SK-N-SH treated with all-trans-retinoic acid at 6 μM for 48 hours (cell line): ENCODE measurements at regions not wholly inside any gene's neighbourhood (a gene's known extent, or its start where the extent isn't known, plus 50 kb on each side); places are given as distances from the start of the nearest gene placed in this dataset.

ENCODE experiments used
- ATAC-seq: fragments of 200-7000 bp; cut with Tn5 transposase; 3 replicates; pipeline ENCODE4 v1.9.1; 2020; ENCODE audit warnings: mild to moderate bottlenecking, moderate library complexity
- ARNTL ChIP-seq: fragments of 450-650 bp; formaldehyde crosslinking; IDR thresholded peaks from 2 replicates; pipeline ENCODE4 v1.5.0; 2020; ENCODE audit warnings: low read depth, mild to moderate bottlenecking, moderate library complexity, borderline replicate concordance
- BACH2 ChIP-seq: fragments of 250-450 bp; sonication (Bioruptor Pico); IDR thresholded peaks from 2 replicates; pipeline ENCODE4 v1.9.0; 2021; ENCODE audit warnings: mild to moderate bottlenecking, borderline replicate concordance
- CREB5 ChIP-seq: fragments of 250-450 bp; sonication (Bioruptor Pico); IDR thresholded peaks from 2 replicates; pipeline ENCODE4 v1.5.1; 2020; ENCODE audit warnings: low read depth, mild to moderate bottlenecking, moderate library complexity
- CSDC2 ChIP-seq: fragments of 250-450 bp; sonication (Bioruptor Pico); IDR thresholded peaks from 2 replicates; pipeline ENCODE4 v1.5.0; 2020; ENCODE audit warnings: mild to moderate bottlenecking, moderate library complexity
- CSRNP3 ChIP-seq: fragments of 250-450 bp; sonication (Bioruptor Pico); IDR thresholded peaks from 2 replicates; pipeline ENCODE4 v1.5.1; 2021; ENCODE audit warnings: mild to moderate bottlenecking, moderate library complexity
- ESRRG ChIP-seq: fragments of 250-450 bp; sonication (Bioruptor Pico); IDR thresholded peaks from 2 replicates; pipeline ENCODE4 v1.6.1; 2021; ENCODE audit warnings: mild to moderate bottlenecking
- ISL1 ChIP-seq: fragments of 250-450 bp; sonication (Bioruptor Pico); IDR thresholded peaks from 2 replicates; pipeline ENCODE4 v2.1.2; 2022; ENCODE audit warnings: mild to moderate bottlenecking, moderate library complexity
- OSR1 ChIP-seq: fragments of 250-450 bp; sonication (Bioruptor Pico); IDR thresholded peaks from 2 replicates; pipeline ENCODE4 v1.8.0; 2022; ENCODE audit warnings: moderate library complexity, mild to moderate bottlenecking, inconsistent platforms
- PATZ1 ChIP-seq: fragments of 250-450 bp; sonication (Bioruptor Pico); IDR thresholded peaks from 2 replicates; pipeline ENCODE4 v1.8.0; 2020; ENCODE audit warnings: mild to moderate bottlenecking, moderate library complexity, borderline replicate concordance
- PPARA ChIP-seq: fragments of 250-450 bp; sonication (Bioruptor Pico); IDR thresholded peaks from 2 replicates; pipeline ENCODE4 v1.5.0; 2020; ENCODE audit warnings: mild to moderate bottlenecking, borderline replicate concordance
- RARB ChIP-seq: fragments of 250-450 bp; sonication (Bioruptor Pico); IDR thresholded peaks from 2 replicates; pipeline ENCODE4 v1.8.0; 2021; ENCODE audit warnings: mild to moderate bottlenecking, moderate library complexity
- SNAI2 ChIP-seq: fragments of 250-450 bp; sonication (Bioruptor Pico); IDR thresholded peaks from 2 replicates; pipeline ENCODE4 v1.5.0; 2020; ENCODE audit warnings: mild to moderate bottlenecking, moderate library complexity
- TCF4 ChIP-seq: fragments of 250-450 bp; sonication (Bioruptor Pico); IDR thresholded peaks from 2 replicates; pipeline ENCODE4 v1.8.0; 2021; ENCODE audit warnings: mild to moderate bottlenecking, moderate library complexity, borderline replicate concordance
- TSHZ2 ChIP-seq: fragments of 250-450 bp; sonication (Bioruptor Pico); IDR thresholded peaks from 2 replicates; pipeline ENCODE4 v1.5.0; 2020; ENCODE audit warnings: mild to moderate bottlenecking, moderate library complexity
- ZC3H10 ChIP-seq: fragments of 250-450 bp; sonication (Bioruptor Pico); IDR thresholded peaks from 2 replicates; pipeline ENCODE4 v1.5.1; 2021; ENCODE audit warnings: mild to moderate bottlenecking, moderate library complexity
- ZFP3 ChIP-seq: fragments of 250-450 bp; sonication (Bioruptor Pico); IDR thresholded peaks from 2 replicates; pipeline ENCODE4 v1.5.0; 2020; ENCODE audit warnings: mild to moderate bottlenecking, moderate library complexity
- ZFP30 ChIP-seq: fragments of 450-650 bp; formaldehyde crosslinking; IDR thresholded peaks from 2 replicates; pipeline ENCODE4 v1.5.0; 2022; ENCODE audit warnings: mild to moderate bottlenecking, moderate library complexity
- ZNF565 ChIP-seq: fragments of 450-650 bp; formaldehyde crosslinking; conservative IDR thresholded peaks from 2 replicates; pipeline ENCODE4 v1.5.0; 2020; ENCODE audit warnings: low read depth, mild to moderate bottlenecking, moderate library complexity
- ZNF70 ChIP-seq: fragments of 450-650 bp; formaldehyde crosslinking; IDR thresholded peaks from 2 replicates; pipeline ENCODE4 v1.5.0; 2020; ENCODE audit warnings: mild to moderate bottlenecking, moderate library complexity
- TF ChIP-seq, protein P1 (sequence below): fragments of 250-450 bp; sonication (Bioruptor Pico); IDR thresholded peaks from 2 replicates; pipeline ENCODE4 v1.8.0; 2021; ENCODE audit warnings: low read depth, mild to moderate bottlenecking, moderate library complexity, borderline replicate concordance

GRCh38 chr7:33733870-33734650, 171.3 kb upstream of the BMPER start:
- ATAC-seq, result no peak
- TF ChIP-seq ISL1 (CRISPR knock-in tag), result no peak
- no peak for TF ChIP-seq SNAI2
- no peak for TF ChIP-seq PATZ1 (CRISPR knock-in tag)
- TF ChIP-seq ZNF70 (CRISPR knock-in tag), result no peak
- TF ChIP-seq ARNTL, result no peak
- no peak for TF ChIP-seq OSR1 (CRISPR knock-in tag)
- no peak for TF ChIP-seq ZC3H10 (CRISPR knock-in tag)
- no peak for TF ChIP-seq CSRNP3 (CRISPR knock-in tag)
- no peak for TF ChIP-seq ZFP30 (CRISPR knock-in tag)
- TF ChIP-seq TSHZ2 (CRISPR knock-in tag), result no peak
- TF ChIP-seq, protein P1, sequence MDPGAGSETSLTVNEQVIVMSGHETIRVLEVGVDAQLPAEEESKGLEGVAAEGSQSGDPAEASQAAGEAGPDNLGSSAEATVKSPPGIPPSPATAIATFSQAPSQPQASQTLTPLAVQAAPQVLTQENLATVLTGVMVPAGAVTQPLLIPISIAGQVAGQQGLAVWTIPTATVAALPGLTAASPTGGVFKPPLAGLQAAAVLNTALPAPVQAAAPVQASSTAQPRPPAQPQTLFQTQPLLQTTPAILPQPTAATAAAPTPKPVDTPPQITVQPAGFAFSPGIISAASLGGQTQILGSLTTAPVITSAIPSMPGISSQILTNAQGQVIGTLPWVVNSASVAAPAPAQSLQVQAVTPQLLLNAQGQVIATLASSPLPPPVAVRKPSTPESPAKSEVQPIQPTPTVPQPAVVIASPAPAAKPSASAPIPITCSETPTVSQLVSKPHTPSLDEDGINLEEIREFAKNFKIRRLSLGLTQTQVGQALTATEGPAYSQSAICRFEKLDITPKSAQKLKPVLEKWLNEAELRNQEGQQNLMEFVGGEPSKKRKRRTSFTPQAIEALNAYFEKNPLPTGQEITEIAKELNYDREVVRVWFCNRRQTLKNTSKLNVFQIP (CRISPR knock-in tag), result no peak
- no peak for TF ChIP-seq PPARA (CRISPR knock-in tag)
- TF ChIP-seq TCF4 (CRISPR knock-in tag), result no peak
- no peak for TF ChIP-seq CSDC2 (CRISPR knock-in tag)
- TF ChIP-seq RARB, result no peak
- TF ChIP-seq ESRRG (CRISPR knock-in tag), result no peak
- TF ChIP-seq BACH2 (CRISPR knock-in tag), result no peak
- TF ChIP-seq, all 23 proteins: peak for 0

DNA sequence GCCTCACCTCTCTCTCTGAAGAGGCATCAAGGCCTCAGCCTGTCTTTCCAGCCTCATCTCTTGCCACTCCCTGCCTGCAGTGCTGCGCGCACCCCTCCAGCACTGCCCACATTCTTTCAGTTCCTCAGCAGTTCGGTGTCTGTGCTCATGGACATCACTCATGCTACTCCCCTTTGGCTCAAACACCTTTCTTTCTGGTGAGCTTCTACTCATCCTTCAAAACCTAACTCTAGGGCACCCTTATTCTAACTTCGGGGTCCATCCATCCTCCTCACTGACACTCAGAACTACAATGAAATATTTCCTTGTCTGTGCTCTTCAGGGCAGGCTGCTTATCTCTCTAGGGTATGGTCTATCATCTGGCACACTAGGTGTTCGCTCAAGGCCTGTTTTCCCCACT, 169.9 kb upstream of the BMPER start:
- no peak for ATAC-seq

More for the DNA sequence above, 169.9 kb upstream of the BMPER start:
- TF ChIP-seq ZNF565 (no peak), ARNTL (no peak), ZFP3 (CRISPR knock-in tag) (peak; percentile 71; the same call in 1 of the 2 replicates), CREB5 (no peak)
- TF ChIP-seq, all 23 proteins: peak for 1
